Thoracic aorta (tissue), 2 donors: ENCODE measurements at regions not wholly inside any gene's neighbourhood (a gene's known extent, or its start where the extent isn't known, plus 50 kb on each side); places are given as distances from the start of the nearest gene placed in this dataset.

Source experiments
- ATAC-seq: fragments of 150-250 bp; one replicate; pipeline ENCODE4 v1.8.0; 2017; ENCODE audit warnings: low read depth; ENCODE audit not compliant: insufficient number of reproducible peaks, low FRiP score
- DNase-seq: peaks from one replicate; pipeline ENCODE4 v3.0.0-alpha.2; 2020; ENCODE audit warnings: low spot score
- H3K27ac ChIP-seq, 2 donors: fragments of 200-600 bp; sonication (generic); 1 replicate in 1 of 2; 2 replicates in 1 of 2; pipeline ENCODE4 v1.5.1; 2016; ENCODE audit warnings: mild to moderate bottlenecking in 2 of 2, moderate library complexity in 2 of 2
- H3K27me3 ChIP-seq: fragments of 200-600 bp; sonication (generic); replicated peaks from 2 replicates; pipeline ENCODE4 v1.6.0; 2016; ENCODE audit warnings: mild to moderate bottlenecking; ENCODE audit not compliant: insufficient read depth
- H3K36me3 ChIP-seq: fragments of 200-600 bp; sonication (generic); one replicate; pipeline ENCODE4 v1.5.1; 2016
- H3K4me1 ChIP-seq, 2 donors: fragments of 200-600 bp; sonication (generic); 1 replicate in 1 of 2; 2 replicates in 1 of 2; pipeline versions ENCODE4 v1.5.1 to v1.6.0; 2016; ENCODE audit warnings: low read depth in 2 of 2, mild to moderate bottlenecking in 1 of 2; ENCODE audit not compliant: control insufficient read depth in 1 of 2
- H3K4me3 ChIP-seq: fragments of 200-600 bp; sonication (generic); 2 replicates; pipeline ENCODE4 v1.5.1; 2016; ENCODE audit warnings: mild to moderate bottlenecking
- H3K9me3 ChIP-seq: fragments of 200-600 bp; sonication (generic); 2 replicates; pipeline ENCODE4 v1.5.1; 2016
- TF ChIP-seq, protein P1 (sequence below): fragments of 200-600 bp; sonication (generic); IDR thresholded peaks from one replicate; pipeline ENCODE4 v1.5.1; 2019; ENCODE audit warnings: antibody characterized with exemption

GRCh38 chr10:36597756-36598320 lies 527.6 kb upstream of the ANKRD30A start:
- ATAC-seq (no peak), DNase-seq (no peak)
- Histone ChIP-seq H3K9me3 (no peaks in the 10 kb centered on the region), H3K4me1 (no peaks in the 10 kb centered on the region), H3K36me3 (no peaks in the 10 kb centered on the region), H3K27ac (no peak overlapping the region), H3K27me3 (no peaks in the 10 kb centered on the region), H3K4me3 (no peak overlapping the region)
- TF ChIP-seq, protein P1, sequence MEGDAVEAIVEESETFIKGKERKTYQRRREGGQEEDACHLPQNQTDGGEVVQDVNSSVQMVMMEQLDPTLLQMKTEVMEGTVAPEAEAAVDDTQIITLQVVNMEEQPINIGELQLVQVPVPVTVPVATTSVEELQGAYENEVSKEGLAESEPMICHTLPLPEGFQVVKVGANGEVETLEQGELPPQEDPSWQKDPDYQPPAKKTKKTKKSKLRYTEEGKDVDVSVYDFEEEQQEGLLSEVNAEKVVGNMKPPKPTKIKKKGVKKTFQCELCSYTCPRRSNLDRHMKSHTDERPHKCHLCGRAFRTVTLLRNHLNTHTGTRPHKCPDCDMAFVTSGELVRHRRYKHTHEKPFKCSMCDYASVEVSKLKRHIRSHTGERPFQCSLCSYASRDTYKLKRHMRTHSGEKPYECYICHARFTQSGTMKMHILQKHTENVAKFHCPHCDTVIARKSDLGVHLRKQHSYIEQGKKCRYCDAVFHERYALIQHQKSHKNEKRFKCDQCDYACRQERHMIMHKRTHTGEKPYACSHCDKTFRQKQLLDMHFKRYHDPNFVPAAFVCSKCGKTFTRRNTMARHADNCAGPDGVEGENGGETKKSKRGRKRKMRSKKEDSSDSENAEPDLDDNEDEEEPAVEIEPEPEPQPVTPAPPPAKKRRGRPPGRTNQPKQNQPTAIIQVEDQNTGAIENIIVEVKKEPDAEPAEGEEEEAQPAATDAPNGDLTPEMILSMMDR = no peak

- no peaks in the 10 kb centered on the region for H3K27me3 ChIP-seq
Measured at GRCh38 chr10:36592964-36593363, 532.4 kb upstream of the ANKRD30A start.

DNA sequence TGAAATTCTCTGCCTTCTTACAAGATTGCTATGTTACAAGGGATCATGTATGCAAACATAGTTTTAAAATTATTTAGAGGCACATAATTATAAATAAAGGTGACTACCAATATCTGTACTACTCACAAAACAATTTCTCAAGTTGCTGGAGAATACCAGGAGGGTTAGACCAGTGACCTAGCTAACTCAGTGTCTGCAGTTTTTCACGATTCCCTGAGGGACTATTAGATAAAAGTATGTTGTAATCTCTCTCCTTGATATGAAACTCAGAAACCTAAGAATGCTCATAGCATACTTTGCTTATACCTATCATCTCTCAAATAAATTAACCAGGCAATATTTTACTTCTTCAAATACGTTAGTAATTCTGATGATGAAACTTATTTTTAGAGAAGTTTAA lies 534.0 kb upstream of the ANKRD30A start:
- no peaks in the 10 kb centered on the region for H3K4me1 ChIP-seq
- ATAC-seq (no peak), DNase-seq (no peak)
- H3K27me3 ChIP-seq = no peaks in the 10 kb centered on the region
- H3K4me3 ChIP-seq = no peak overlapping the region
- TF ChIP-seq, protein P1 = no peak
- H3K9me3 ChIP-seq = no peaks in the 10 kb centered on the region
- no peaks in the 10 kb centered on the region for H3K36me3 ChIP-seq
- H3K27ac ChIP-seq = no peak overlapping the region

More at GRCh38 chr10:36592964-36593363, 532.4 kb upstream of the ANKRD30A start:
- no peaks in the 10 kb centered on the region for H3K9me3 ChIP-seq
- no peaks in the 10 kb centered on the region for H3K36me3 ChIP-seq
- H3K4me3 ChIP-seq = no peak overlapping the region
- DNase-seq (no peak), ATAC-seq (no peak)
- H3K4me1 ChIP-seq = no peaks in the 10 kb centered on the region
- TF ChIP-seq, protein P1 = no peak
- H3K27ac ChIP-seq = no peak overlapping the region

DNA sequence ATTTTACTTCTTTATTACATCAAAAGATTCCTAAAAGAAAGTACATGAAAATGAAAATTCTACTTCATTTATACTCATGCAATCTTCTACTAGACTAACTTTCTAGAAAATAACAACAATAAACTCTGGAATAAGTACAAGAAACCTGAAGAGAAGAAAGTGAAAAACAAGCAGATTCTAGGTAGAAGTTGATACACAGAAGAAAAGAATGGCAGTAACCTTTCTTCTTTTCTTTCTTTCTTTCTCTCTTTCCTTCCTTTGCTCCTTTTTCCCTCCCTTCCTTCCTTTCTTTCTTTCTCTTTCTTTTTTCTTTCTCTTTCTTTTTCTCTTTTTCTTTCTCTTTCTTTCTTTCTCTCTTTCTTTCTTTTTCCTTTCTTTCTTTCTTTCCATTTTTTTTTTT lies 541.7 kb upstream of the ANKRD30A start:
- Histone ChIP-seq H3K4me3 (no peak overlapping the region), H3K27ac (no peak overlapping the region), H3K36me3 (no peaks in the 10 kb centered on the region), H3K4me1 (no peaks in the 10 kb centered on the region), H3K27me3 (no peaks in the 10 kb centered on the region), H3K9me3 (no peaks in the 10 kb centered on the region)
- DNase-seq (no peak), ATAC-seq (no peak)
- TF ChIP-seq, protein P1 = no peak

GRCh38 chr10:36581237-36581636 lies 544.2 kb upstream of the ANKRD30A start:
- ATAC-seq (no peak), DNase-seq (no peak)
- Histone ChIP-seq H3K36me3 (no peaks in the 10 kb centered on the region), H3K27me3 (no peaks in the 10 kb centered on the region), H3K4me3 (no peak overlapping the region), H3K4me1 (no peaks in the 10 kb centered on the region), H3K9me3 (no peaks in the 10 kb centered on the region), H3K27ac (no peak overlapping the region)
- TF ChIP-seq, protein P1 = no peak
